ENCODE measurements at regions not wholly inside any gene's neighbourhood (a gene's known extent, or its start where the extent isn't known, plus 50 kb on each side); places are given as distances from the start of the nearest gene placed in this dataset.

- no peak overlapping the region for H2AK5ac ChIP-seq (ENCODE audit: low read length)
- no peaks in the 10 kb centered on the region for H3K27me3 ChIP-seq (ENCODE audit: insufficient read depth, low read length, poor library complexity)
- no peak overlapping the region for H2BK15ac ChIP-seq (replicated peaks; ENCODE audit: low read depth)
- no peak overlapping the region for H2BK120ac ChIP-seq (ENCODE audit: low read depth, low read length)
- no peak overlapping the region for H3K4me3 ChIP-seq (ENCODE audit: low read length)
- H3K79me1 ChIP-seq (ENCODE audit: low read length): no peaks in the 10 kb centered on the region
- H2BK5ac ChIP-seq (ENCODE audit: low read length): no peak overlapping the region
- no peak overlapping the region for H3K4ac ChIP-seq (ENCODE audit: low read depth, low read length)
- no CpG with 5 or more reads among the region's 4 CpGs for WGBS (ENCODE audit: extremely low coverage, insufficient coverage, low lambda C conversion rate)
- H4K5ac ChIP-seq (ENCODE audit: low read length): no peak overlapping the region
- no peak overlapping the region for H3K4me2 ChIP-seq (ENCODE audit: low read length)
- H3K23ac ChIP-seq (ENCODE audit: low read length): no peak overlapping the region
- no peak overlapping the region for H4K8ac ChIP-seq (ENCODE audit: low read depth, low read length)
- no peaks in the 10 kb centered on the region for H3K36me3 ChIP-seq (ENCODE audit: control insufficient read depth, insufficient read depth, low read length)
- no peak overlapping the region for H3K56ac ChIP-seq (ENCODE audit: low read length)
- no peak overlapping the region for H3K18ac ChIP-seq (ENCODE audit: low read length)
- H3K9ac ChIP-seq (ENCODE audit: low read length): no peak overlapping the region
- H3K27ac ChIP-seq (ENCODE audit: low read depth, low read length): no peak overlapping the region
- no peaks in the 10 kb centered on the region for H3K79me2 ChIP-seq (ENCODE audit: control insufficient read depth, insufficient read depth, low read length)
- no peak for DNase-seq
- H3K4me1 ChIP-seq (ENCODE audit: control insufficient read depth, low read depth, low read length): no peaks in the 10 kb centered on the region
Observed at GRCh38 chr13:65064967-65065366, 2165.2 kb downstream of the PCDH9 start.

- DNase-seq: no peak
- Histone ChIP-seq H3K4me2 (ENCODE audit: low read length) (no peak overlapping the region), H2AK5ac (ENCODE audit: low read length) (no peak overlapping the region), H3K23ac (ENCODE audit: low read length) (no peak overlapping the region), H3K79me2 (ENCODE audit: control insufficient read depth, insufficient read depth, low read length) (no peaks in the 10 kb centered on the region), H2BK5ac (ENCODE audit: low read length) (no peak overlapping the region), H3K4me3 (ENCODE audit: low read length) (no peak overlapping the region), H4K5ac (ENCODE audit: low read length) (no peak overlapping the region), H3K4ac (ENCODE audit: low read depth, low read length) (no peak overlapping the region), H3K18ac (ENCODE audit: low read length) (no peak overlapping the region), H3K9ac (ENCODE audit: low read length) (no peak overlapping the region), H2BK120ac (ENCODE audit: low read depth, low read length) (no peak overlapping the region), H3K27ac (ENCODE audit: low read depth, low read length) (no peak overlapping the region), H4K8ac (ENCODE audit: low read depth, low read length) (no peak overlapping the region), H2BK15ac (replicated peaks; ENCODE audit: low read depth) (no peak overlapping the region), H3K36me3 (ENCODE audit: control insufficient read depth, insufficient read depth, low read length) (no peaks in the 10 kb centered on the region), H3K4me1 (ENCODE audit: control insufficient read depth, low read depth, low read length) (no peaks in the 10 kb centered on the region), H3K27me3 (ENCODE audit: insufficient read depth, low read length, poor library complexity) (no peaks in the 10 kb centered on the region), H3K56ac (ENCODE audit: low read length) (no peak overlapping the region), H3K79me1 (ENCODE audit: low read length) (no peaks in the 10 kb centered on the region)
- no CpG with 5 or more reads among the region's 2 CpGs for WGBS (ENCODE audit: extremely low coverage, insufficient coverage, low lambda C conversion rate)
Observed at GRCh38 chr13:65063753-65064152, 2166.4 kb downstream of the PCDH9 start.

GRCh38 chr13:65057986-65058385 is 2172.2 kb downstream of the PCDH9 start:
- no peaks in the 10 kb centered on the region for H3K27me3 ChIP-seq (ENCODE audit: insufficient read depth, low read length, poor library complexity)
- no peak overlapping the region for H3K9ac ChIP-seq (ENCODE audit: low read length)
- H3K4ac ChIP-seq (ENCODE audit: low read depth, low read length): no peak overlapping the region
- no peaks in the 10 kb centered on the region for H3K79me2 ChIP-seq (ENCODE audit: control insufficient read depth, insufficient read depth, low read length)
- H3K27ac ChIP-seq (ENCODE audit: low read depth, low read length): no peak overlapping the region
- H3K4me1 ChIP-seq (ENCODE audit: control insufficient read depth, low read depth, low read length): no peaks in the 10 kb centered on the region
- no peak overlapping the region for H2BK120ac ChIP-seq (ENCODE audit: low read depth, low read length)
- H4K8ac ChIP-seq (ENCODE audit: low read depth, low read length): no peak overlapping the region
- no peak overlapping the region for H3K4me2 ChIP-seq (ENCODE audit: low read length)
- WGBS (ENCODE audit: extremely low coverage, insufficient coverage, low lambda C conversion rate): no CpG with 5 or more reads among the region's 3 CpGs
- H3K18ac ChIP-seq (ENCODE audit: low read length): no peak overlapping the region
- H4K5ac ChIP-seq (ENCODE audit: low read length): no peak overlapping the region
- no peaks in the 10 kb centered on the region for H3K36me3 ChIP-seq (ENCODE audit: control insufficient read depth, insufficient read depth, low read length)
- no peak overlapping the region for H2BK5ac ChIP-seq (ENCODE audit: low read length)
- DNase-seq: no peak
- no peak overlapping the region for H3K23ac ChIP-seq (ENCODE audit: low read length)
- no peaks in the 10 kb centered on the region for H3K79me1 ChIP-seq (ENCODE audit: low read length)
- no peak overlapping the region for H3K56ac ChIP-seq (ENCODE audit: low read length)
- no peak overlapping the region for H2AK5ac ChIP-seq (ENCODE audit: low read length)
- no peak overlapping the region for H3K4me3 ChIP-seq (ENCODE audit: low read length)
- H2BK15ac ChIP-seq (replicated peaks; ENCODE audit: low read depth): no peak overlapping the region

- H4K8ac ChIP-seq (ENCODE audit: low read depth, low read length): no peak overlapping the region
- H3K18ac ChIP-seq (ENCODE audit: low read length): no peak overlapping the region
- H3K9ac ChIP-seq (ENCODE audit: low read length): no peak overlapping the region
- no peak overlapping the region for H3K4ac ChIP-seq (ENCODE audit: low read depth, low read length)
- no peak overlapping the region for H4K5ac ChIP-seq (ENCODE audit: low read length)
- no peak overlapping the region for H3K27ac ChIP-seq (ENCODE audit: low read depth, low read length)
- H2BK15ac ChIP-seq (replicated peaks; ENCODE audit: low read depth): no peak overlapping the region
- no peak overlapping the region for H3K4me2 ChIP-seq (ENCODE audit: low read length)
- H3K56ac ChIP-seq (ENCODE audit: low read length): no peak overlapping the region
- WGBS (ENCODE audit: extremely low coverage, insufficient coverage, low lambda C conversion rate): no CpG with 5 or more reads among the region's 2 CpGs
- H2AK5ac ChIP-seq (ENCODE audit: low read length): no peak overlapping the region
- H2BK5ac ChIP-seq (ENCODE audit: low read length): no peak overlapping the region
- no peaks in the 10 kb centered on the region for H3K79me1 ChIP-seq (ENCODE audit: low read length)
- no peaks in the 10 kb centered on the region for H3K27me3 ChIP-seq (ENCODE audit: insufficient read depth, low read length, poor library complexity)
- no peak overlapping the region for H3K23ac ChIP-seq (ENCODE audit: low read length)
- no peaks in the 10 kb centered on the region for H3K79me2 ChIP-seq (ENCODE audit: control insufficient read depth, insufficient read depth, low read length)
- no peaks in the 10 kb centered on the region for H3K36me3 ChIP-seq (ENCODE audit: control insufficient read depth, insufficient read depth, low read length)
- no peak overlapping the region for H3K4me3 ChIP-seq (ENCODE audit: low read length)
- H3K4me1 ChIP-seq (ENCODE audit: control insufficient read depth, low read depth, low read length): no peaks in the 10 kb centered on the region
- H2BK120ac ChIP-seq (ENCODE audit: low read depth, low read length): no peak overlapping the region
- no peak for DNase-seq
Observed at GRCh38 chr13:65054277-65054676, 2175.9 kb downstream of the PCDH9 start.

DNA sequence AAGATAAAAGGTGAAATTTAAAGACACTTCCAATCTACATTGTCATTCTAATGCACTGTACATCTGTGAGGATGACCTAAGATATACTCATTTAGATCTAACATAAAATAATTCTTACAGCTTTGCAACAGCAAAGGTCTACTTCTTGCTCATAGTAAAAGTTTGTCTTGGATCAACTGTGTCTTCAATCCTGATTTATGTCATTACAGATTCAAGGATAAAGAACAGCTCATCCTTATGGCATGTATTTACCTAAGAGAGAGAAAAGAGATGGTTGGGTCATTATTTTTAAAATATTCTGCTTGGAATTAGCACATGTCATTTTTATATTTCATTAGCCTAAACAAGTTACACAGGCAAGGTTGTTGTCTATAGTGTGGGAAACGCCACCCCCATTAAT is 2193.1 kb downstream of the PCDH9 start:
- H2BK15ac ChIP-seq (replicated peaks; ENCODE audit: low read depth): no peak overlapping the region
- no peak overlapping the region for H3K4me3 ChIP-seq (ENCODE audit: low read length)
- no peak overlapping the region for H3K4ac ChIP-seq (ENCODE audit: low read depth, low read length)
- no peaks in the 10 kb centered on the region for H3K36me3 ChIP-seq (ENCODE audit: control insufficient read depth, insufficient read depth, low read length)
- H3K4me2 ChIP-seq (ENCODE audit: low read length): no peak overlapping the region
- no peak overlapping the region for H3K18ac ChIP-seq (ENCODE audit: low read length)
- H4K8ac ChIP-seq (ENCODE audit: low read depth, low read length): no peak overlapping the region
- H2AK5ac ChIP-seq (ENCODE audit: low read length): no peak overlapping the region
- H3K27me3 ChIP-seq (ENCODE audit: insufficient read depth, low read length, poor library complexity): no peaks in the 10 kb centered on the region
- no peak overlapping the region for H3K56ac ChIP-seq (ENCODE audit: low read length)
- no peaks in the 10 kb centered on the region for H3K4me1 ChIP-seq (ENCODE audit: control insufficient read depth, low read depth, low read length)
- no peak overlapping the region for H3K27ac ChIP-seq (ENCODE audit: low read depth, low read length)
- no CpG with 5 or more reads among the region's 1 CpG for WGBS (ENCODE audit: extremely low coverage, insufficient coverage, low lambda C conversion rate)
- no peak overlapping the region for H2BK120ac ChIP-seq (ENCODE audit: low read depth, low read length)
- no peak overlapping the region for H2BK5ac ChIP-seq (ENCODE audit: low read length)
- H3K79me1 ChIP-seq (ENCODE audit: low read length): no peaks in the 10 kb centered on the region
- no peak overlapping the region for H4K5ac ChIP-seq (ENCODE audit: low read length)
- no peak overlapping the region for H3K9ac ChIP-seq (ENCODE audit: low read length)
- H3K23ac ChIP-seq (ENCODE audit: low read length): no peak overlapping the region
- no peak for DNase-seq
- H3K79me2 ChIP-seq (ENCODE audit: control insufficient read depth, insufficient read depth, low read length): no peaks in the 10 kb centered on the region

DNA sequence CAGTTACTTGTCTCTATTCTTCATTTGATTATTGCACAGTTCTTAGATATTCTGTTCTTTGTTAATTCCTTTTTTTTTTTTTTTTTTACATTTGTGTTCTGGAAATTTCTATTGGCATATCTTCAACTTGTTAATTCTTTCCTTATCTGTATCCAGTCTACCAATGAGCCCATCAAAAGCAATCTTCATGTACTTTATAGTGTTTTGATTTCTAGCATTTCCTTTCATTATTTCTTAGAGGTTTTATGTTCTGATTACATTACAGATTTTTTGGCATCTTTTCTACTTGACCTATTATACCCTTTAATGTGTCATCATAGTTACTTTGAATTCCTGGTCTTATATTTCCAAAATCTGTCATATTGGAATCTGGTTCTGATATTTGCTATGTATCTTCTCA is 2194.8 kb downstream of the PCDH9 start:
- no peaks in the 10 kb centered on the region for H3K27me3 ChIP-seq (ENCODE audit: insufficient read depth, low read length, poor library complexity)
- H3K79me1 ChIP-seq (ENCODE audit: low read length): no peaks in the 10 kb centered on the region
- no peak overlapping the region for H3K9ac ChIP-seq (ENCODE audit: low read length)
- H3K27ac ChIP-seq (ENCODE audit: low read depth, low read length): no peak overlapping the region
- no peak overlapping the region for H3K4ac ChIP-seq (ENCODE audit: low read depth, low read length)
- no peaks in the 10 kb centered on the region for H3K4me1 ChIP-seq (ENCODE audit: control insufficient read depth, low read depth, low read length)
- H4K5ac ChIP-seq (ENCODE audit: low read length): no peak overlapping the region
- H2BK15ac ChIP-seq (replicated peaks; ENCODE audit: low read depth): no peak overlapping the region
- DNase-seq: no peak
- H3K4me3 ChIP-seq (ENCODE audit: low read length): no peak overlapping the region
- H3K18ac ChIP-seq (ENCODE audit: low read length): no peak overlapping the region
- no peak overlapping the region for H2BK5ac ChIP-seq (ENCODE audit: low read length)
- H3K23ac ChIP-seq (ENCODE audit: low read length): no peak overlapping the region
- no peak overlapping the region for H2BK120ac ChIP-seq (ENCODE audit: low read depth, low read length)
- H3K36me3 ChIP-seq (ENCODE audit: control insufficient read depth, insufficient read depth, low read length): no peaks in the 10 kb centered on the region
- no peaks in the 10 kb centered on the region for H3K79me2 ChIP-seq (ENCODE audit: control insufficient read depth, insufficient read depth, low read length)
- no peak overlapping the region for H3K4me2 ChIP-seq (ENCODE audit: low read length)
- no peak overlapping the region for H3K56ac ChIP-seq (ENCODE audit: low read length)
- no peak overlapping the region for H4K8ac ChIP-seq (ENCODE audit: low read depth, low read length)
- no peak overlapping the region for H2AK5ac ChIP-seq (ENCODE audit: low read length)
